K562 (cell line): ENCODE measurements at regions not wholly inside any gene's neighbourhood (a gene's known extent, or its start where the extent isn't known, plus 50 kb on each side); places are given as distances from the start of the nearest gene placed in this dataset.

Experiments
- ARID1B ChIP-seq: fragments of 450-650 bp; IDR thresholded peaks from 2 replicates; pipeline ENCODE4 v1.6.1; 2016; ENCODE audit warnings: antibody characterized with exemption, mild to moderate bottlenecking, inconsistent platforms
- CXXC5 ChIP-seq: fragments of 250-450 bp; sonication (Bioruptor Pico); IDR thresholded peaks from 2 replicates; pipeline ENCODE4 v1.8.0; 2022; ENCODE audit warnings: inconsistent platforms, mild to moderate bottlenecking, moderate library complexity
- EGR1 ChIP-seq: fragments of 450-650 bp; conservative IDR thresholded peaks from 2 replicates; pipeline ENCODE4 v1.6.1; 2017; ENCODE audit warnings: mild to moderate bottlenecking
- ELF4 ChIP-seq: fragments of 450-650 bp; formaldehyde crosslinking; IDR thresholded peaks from 2 replicates; pipeline ENCODE4 v1.4.0; 2022; ENCODE audit warnings: missing genetic modification characterization
- EP400 ChIP-seq: fragments of 450-650 bp; IDR thresholded peaks from 2 replicates; pipeline ENCODE4 v1.6.1; 2017; ENCODE audit warnings: antibody characterized with exemption, mild to moderate bottlenecking, moderate library complexity
- KLF16 ChIP-seq: IDR thresholded peaks from 2 replicates; pipeline ENCODE4 v1.6.1; 2016; ENCODE audit warnings: antibody characterized with exemption
- MLLT1 ChIP-seq, 2 experiments: fragments of 450-650 bp; IDR thresholded peaks; 2 replicates each; pipeline ENCODE4 v1.6.1; 2016
- NCOA4 ChIP-seq: fragments of 450-650 bp; IDR thresholded peaks from 2 replicates; pipeline ENCODE4 v1.6.1; 2018; ENCODE audit warnings: mild to moderate bottlenecking; ENCODE audit not compliant: partially characterized antibody
- NUFIP1 ChIP-seq: fragments of 450-650 bp; IDR thresholded peaks from 2 replicates; pipeline ENCODE4 v1.6.1; 2018; ENCODE audit not compliant: partially characterized antibody
- POLR2A ChIP-seq: fragments of 450-650 bp; conservative IDR thresholded peaks from 2 replicates; pipeline ENCODE4 v1.6.1; 2016
- PTTG1 ChIP-seq: fragments of 450-650 bp; IDR thresholded peaks from 2 replicates; pipeline ENCODE4 v1.6.1; 2016; ENCODE audit warnings: low read depth, mild to moderate bottlenecking, missing genetic modification characterization, missing compliant biosample characterization
- TOE1 ChIP-seq, 2 experiments: fragments of 450-650 bp in 1 of 2; sonication (generic) in 1 of 2; formaldehyde crosslinking in 1 of 2; IDR thresholded peaks; 2 replicates each; pipeline versions ENCODE4 v1.7.1 to v1.8.0; 2016 to 2022; ENCODE audit warnings: borderline replicate concordance in 2 of 2, mild to moderate bottlenecking in 2 of 2, antibody characterized with exemption in 1 of 2, inconsistent platforms in 1 of 2, low read depth in 1 of 2, missing genetic modification reagents in 1 of 2, moderate library complexity in 1 of 2
- ZFP36 ChIP-seq: fragments of 150-350 bp; IDR thresholded peaks from 2 replicates; pipeline ENCODE4 v1.6.1; 2018; ENCODE audit warnings: low read length, low read depth; ENCODE audit not compliant: partially characterized antibody
- ZFX ChIP-seq: sonication (generic); formaldehyde crosslinking; IDR thresholded peaks from 2 replicates; pipeline ENCODE4 v1.8.0; 2022; ENCODE audit warnings: mild to moderate bottlenecking, missing genetic modification reagents, moderate library complexity
- ZNF197 ChIP-seq: fragments of 200-800 bp; sonication (Bioruptor generic); IDR thresholded peaks from 2 replicates; pipeline ENCODE4 v1.6.1; 2016; ENCODE audit warnings: low read depth, missing genetic modification characterization, missing compliant biosample characterization
- ZNF740 ChIP-seq, 3 experiments: fragments of 200-800 bp in 1 of 3; sonication (Bioruptor generic) in 1 of 3; sonication (generic) in 1 of 3; formaldehyde crosslinking in 1 of 3; IDR thresholded peaks; 2 replicates each; pipeline versions ENCODE4 v1.6.1 to v1.8.0; 2016 to 2022; ENCODE audit warnings: mild to moderate bottlenecking in 2 of 3, missing compliant biosample characterization in 2 of 3, missing genetic modification characterization in 2 of 3, missing genetic modification reagents in 1 of 3

DNA sequence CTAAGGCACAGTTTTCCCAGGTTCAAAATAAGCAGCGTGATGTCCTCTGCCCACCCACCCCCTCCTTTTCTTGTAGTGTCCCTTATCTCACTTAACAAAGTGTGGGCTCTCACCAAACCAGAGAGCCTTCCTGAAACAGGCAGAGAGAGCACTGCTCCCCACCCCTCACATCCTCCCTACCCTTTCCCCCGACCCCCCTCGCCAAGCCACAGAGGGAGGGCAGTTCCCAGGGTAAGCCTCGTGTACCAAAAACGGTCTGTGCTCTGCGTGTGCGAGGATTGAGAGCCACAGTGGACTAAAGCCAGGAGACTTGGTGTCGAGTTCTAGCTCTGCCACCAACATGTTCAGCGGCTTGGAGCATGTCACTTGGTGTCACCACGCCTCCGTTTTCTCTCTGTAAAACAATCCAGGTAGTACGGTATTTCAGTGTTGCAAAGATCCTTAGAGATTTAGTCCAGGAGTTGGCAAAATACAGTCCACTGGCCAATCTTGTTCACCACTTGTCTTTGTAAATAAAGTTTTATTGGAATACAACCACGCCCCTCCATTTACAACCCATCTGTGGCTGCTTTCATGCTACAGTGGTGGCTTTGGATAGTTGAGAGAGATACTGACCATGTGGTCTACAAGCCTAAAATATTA, 249.9 kb downstream of the OPA1 start (continued):
- TF ChIP-seq MLLT1 (IDR thresholded peaks at IDR 0.05) (no peak), ELF4 (0 out of 2 replicates have a peak, but pooled peaks have one; percentile 21), EP400 (peak; percentile 64), NCOA4 (no peak), KLF16 (no peak), CXXC5 (CRISPR knock-in tag) (peak; percentile 58), POLR2A (peak; percentile 32; the same call in 1 of the 2 replicates), ZNF740 (CRISPR knock-in tag; IDR thresholded peaks at IDR 0.05) (0 out of 2 replicates have a peak, but pooled peaks have one; percentile 33), ZNF740 (tag; IDR thresholded peaks at IDR 0.05) (0 out of 4 replicates have a peak, but pooled peaks of 1 of the 2 experiments have one; percentile 11), ZFP36 (no peak), ZNF197 (CRISPR knock-in tag) (peak; percentile 64; the same call in 1 of the 2 replicates), EGR1 (peak; percentile 70), ARID1B (peak; percentile 44; the same call in 1 of the 2 replicates), NUFIP1 (peak; percentile 38), TOE1 (IDR thresholded peaks at IDR 0.05; ENCODE audit: borderline replicate concordance) (no peak), TOE1 (CRISPR knock-in tag; IDR thresholded peaks at IDR 0.05; ENCODE audit: borderline replicate concordance, low read depth) (no peak), ZFX (CRISPR knock-in tag) (peak; percentile 17; the same call in 1 of the 2 replicates), PTTG1 (tag) (peak; percentile 22; the same call in 1 of the 2 replicates)
